Neural crest cell (in vitro differentiated cells): ENCODE measurements at regions not wholly inside any gene's neighbourhood (a gene's known extent, or its start where the extent isn't known, plus 50 kb on each side); places are given as distances from the start of the nearest gene placed in this dataset.

ENCODE experiments used
- DNase-seq: peaks from one replicate; pipeline ENCODE4 v3.0.0; 2021; ENCODE audit warnings: low read depth, mixed read lengths, low spot score
- H3K27ac Mint-ChIP-seq: one replicate; pipeline ENCODE4 v1.8.0; 2021; ENCODE audit warnings: mild to moderate bottlenecking, mixed read lengths; ENCODE audit not compliant: unreplicated experiment
- H3K27me3 Mint-ChIP-seq: 2 replicates; pipeline ENCODE4 v1.8.0; 2021; ENCODE audit warnings: low read depth, mild to moderate bottlenecking, mixed read lengths
- H3K36me3 Mint-ChIP-seq: 2 replicates; pipeline ENCODE4 v1.8.0; 2021; ENCODE audit warnings: low read depth, mild to moderate bottlenecking, mixed read lengths
- H3K4me1 Mint-ChIP-seq: 2 replicates; pipeline ENCODE4 v1.8.0; 2021; ENCODE audit warnings: mixed read lengths
- H3K4me3 Mint-ChIP-seq: one replicate; pipeline ENCODE4 v1.8.0; 2021; ENCODE audit warnings: mild to moderate bottlenecking, mixed read lengths
- H3K9me3 Mint-ChIP-seq: 2 replicates; pipeline ENCODE4 v1.8.0; 2021; ENCODE audit warnings: mixed read lengths
- TF ChIP-seq, protein P1 (sequence below): fragments of 200-600 bp; sonication (generic); conservative IDR thresholded peaks from 2 replicates; pipeline ENCODE4 v1.5.0; 2021; ENCODE audit warnings: antibody characterized with exemption, mild to moderate bottlenecking

DNA sequence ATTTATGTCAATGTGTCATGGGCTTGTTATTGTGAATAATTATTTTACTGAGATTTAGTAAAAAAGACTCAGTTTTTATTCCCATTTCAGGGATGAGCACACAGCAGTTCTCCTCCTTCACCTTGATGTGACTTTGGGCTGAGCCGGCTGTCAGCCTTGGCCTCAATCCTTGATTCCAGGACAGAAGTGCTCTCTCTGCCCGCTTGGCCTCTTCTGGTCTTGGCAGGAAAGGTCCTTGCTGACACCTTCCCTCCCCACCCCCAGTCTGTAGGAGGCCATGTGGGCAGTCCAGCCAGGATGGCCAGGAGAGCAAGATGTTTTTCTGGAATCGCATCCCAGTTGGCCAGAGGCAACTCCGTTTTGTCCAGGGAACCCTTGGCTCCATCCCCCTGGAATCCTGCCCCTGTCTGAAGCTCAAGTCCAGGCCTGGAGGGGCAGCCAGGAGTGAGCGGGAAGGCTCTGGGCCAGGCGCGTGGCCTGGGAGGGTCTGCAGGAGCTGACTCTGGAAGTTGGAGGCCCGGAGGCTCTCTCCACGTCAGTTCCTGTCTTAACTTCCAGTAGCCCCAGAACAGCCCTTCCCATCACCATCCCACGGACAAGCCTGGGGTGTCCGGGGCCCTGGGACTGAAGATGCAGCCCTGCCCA, 100.9 kb downstream of the PDGFA start:
- Mint-ChIP-seq H3K27ac (no peak overlapping the region), H3K36me3 (peaks cover 3% of the 10 kb centered on the region), H3K4me3 (no peak overlapping the region), H3K4me1 (no peaks in the 10 kb centered on the region), H3K27me3 (no peaks in the 10 kb centered on the region), H3K9me3 (peaks cover 4% of the 10 kb centered on the region)
- DNase-seq = no peak
- TF ChIP-seq, protein P1, sequence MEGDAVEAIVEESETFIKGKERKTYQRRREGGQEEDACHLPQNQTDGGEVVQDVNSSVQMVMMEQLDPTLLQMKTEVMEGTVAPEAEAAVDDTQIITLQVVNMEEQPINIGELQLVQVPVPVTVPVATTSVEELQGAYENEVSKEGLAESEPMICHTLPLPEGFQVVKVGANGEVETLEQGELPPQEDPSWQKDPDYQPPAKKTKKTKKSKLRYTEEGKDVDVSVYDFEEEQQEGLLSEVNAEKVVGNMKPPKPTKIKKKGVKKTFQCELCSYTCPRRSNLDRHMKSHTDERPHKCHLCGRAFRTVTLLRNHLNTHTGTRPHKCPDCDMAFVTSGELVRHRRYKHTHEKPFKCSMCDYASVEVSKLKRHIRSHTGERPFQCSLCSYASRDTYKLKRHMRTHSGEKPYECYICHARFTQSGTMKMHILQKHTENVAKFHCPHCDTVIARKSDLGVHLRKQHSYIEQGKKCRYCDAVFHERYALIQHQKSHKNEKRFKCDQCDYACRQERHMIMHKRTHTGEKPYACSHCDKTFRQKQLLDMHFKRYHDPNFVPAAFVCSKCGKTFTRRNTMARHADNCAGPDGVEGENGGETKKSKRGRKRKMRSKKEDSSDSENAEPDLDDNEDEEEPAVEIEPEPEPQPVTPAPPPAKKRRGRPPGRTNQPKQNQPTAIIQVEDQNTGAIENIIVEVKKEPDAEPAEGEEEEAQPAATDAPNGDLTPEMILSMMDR = no peak

DNA sequence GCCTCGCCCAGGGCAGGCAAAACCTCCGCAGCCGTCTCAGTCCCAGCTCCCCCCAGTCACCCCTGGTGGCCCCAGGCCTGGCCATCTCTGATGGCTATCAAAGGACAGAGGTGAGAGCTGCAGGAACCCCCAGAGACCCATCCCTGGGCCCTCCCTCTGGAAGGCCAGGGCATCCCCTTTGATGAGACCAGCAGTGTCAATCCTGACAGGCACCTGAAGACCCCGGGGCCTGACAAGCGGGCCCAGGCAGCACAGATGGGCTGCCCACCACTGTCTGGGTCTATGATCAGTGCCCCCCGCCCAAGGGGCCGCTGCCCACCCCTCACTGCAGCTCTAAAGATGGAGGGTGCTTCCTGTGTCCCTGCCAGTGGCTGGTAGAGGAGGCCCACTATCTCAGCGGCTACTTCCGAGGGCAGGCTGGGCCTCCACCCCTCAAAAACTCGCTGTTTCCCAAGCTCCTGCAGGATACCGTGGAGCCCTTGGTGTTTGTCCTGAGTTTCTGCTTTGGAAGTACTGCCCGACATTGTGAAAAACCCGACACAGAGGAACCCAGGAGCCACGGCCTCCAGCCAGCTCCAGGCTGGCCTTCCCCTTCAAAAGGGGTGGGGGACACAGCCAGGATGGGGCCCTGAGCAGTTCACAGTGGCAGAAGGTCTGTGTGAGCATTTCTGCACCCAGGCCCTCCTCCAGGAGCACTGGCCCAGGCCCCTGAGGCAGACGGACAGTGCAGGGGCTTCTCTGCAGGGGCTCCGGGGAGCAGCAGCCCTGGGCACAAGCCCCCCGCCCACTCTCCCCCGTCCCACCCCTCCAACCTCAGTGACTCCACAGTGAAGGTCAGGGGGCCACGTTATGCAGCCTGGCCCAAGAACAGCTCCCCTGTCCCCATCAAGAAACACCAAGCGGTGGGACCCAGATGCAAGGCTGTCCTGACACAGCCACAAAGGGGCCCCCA, 99.2 kb downstream of the PDGFA start:
- Mint-ChIP-seq H3K27me3 (no peaks in the 10 kb centered on the region), H3K27ac (no peak overlapping the region), H3K36me3 (peaks cover 3% of the 10 kb centered on the region), H3K9me3 (peaks cover 4% of the 10 kb centered on the region), H3K4me3 (no peak overlapping the region), H3K4me1 (no peaks in the 10 kb centered on the region)
- no peak for DNase-seq
- TF ChIP-seq, protein P1 = no peak

DNA sequence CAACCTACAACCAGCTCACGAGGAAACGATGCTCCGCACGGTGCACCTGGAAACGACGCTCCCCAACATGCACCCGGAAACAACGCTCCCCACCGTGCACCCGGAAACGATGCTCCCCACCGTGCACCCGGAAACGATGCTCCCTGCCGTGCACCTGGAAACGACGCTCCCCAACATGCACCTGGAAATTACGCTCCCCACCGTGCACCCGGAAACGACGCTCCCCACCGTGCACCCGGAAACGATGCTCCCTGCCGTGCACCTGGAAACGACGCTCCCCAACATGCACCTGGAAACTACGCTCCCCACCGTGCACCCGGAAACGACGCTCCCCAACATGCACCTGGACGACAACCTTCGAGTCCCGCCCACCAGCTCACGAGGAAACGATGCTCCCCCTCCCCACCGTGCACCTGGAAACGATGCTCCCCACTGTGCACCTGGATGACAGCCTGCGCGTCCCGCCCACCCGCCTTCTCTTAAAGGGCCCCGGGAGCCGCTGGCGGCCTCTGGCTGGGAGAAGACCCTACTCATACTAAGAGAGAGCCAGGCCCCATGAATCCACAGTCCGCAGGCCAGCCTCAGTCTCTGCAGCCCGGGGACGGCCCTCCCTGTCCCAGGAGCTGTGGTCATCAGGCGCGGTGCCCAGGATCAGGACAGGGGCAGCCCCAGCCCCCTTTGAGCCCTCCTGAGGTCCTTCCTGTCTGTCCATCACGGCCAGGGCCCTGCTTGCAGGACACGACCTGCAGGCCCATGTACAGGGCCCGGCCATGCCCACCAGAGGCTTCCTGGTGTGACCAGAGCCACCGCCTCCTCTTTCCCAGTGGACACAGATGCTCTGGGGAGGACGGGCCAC, 98.3 kb downstream of the PDGFA start:
- no peak for DNase-seq
- Mint-ChIP-seq H3K27ac (no peak overlapping the region), H3K9me3 (peaks cover 4% of the 10 kb centered on the region), H3K27me3 (no peaks in the 10 kb centered on the region), H3K4me3 (no peak overlapping the region), H3K4me1 (no peaks in the 10 kb centered on the region), H3K36me3 (peaks cover 3% of the 10 kb centered on the region)
- TF ChIP-seq, protein P1 = no peak

DNA sequence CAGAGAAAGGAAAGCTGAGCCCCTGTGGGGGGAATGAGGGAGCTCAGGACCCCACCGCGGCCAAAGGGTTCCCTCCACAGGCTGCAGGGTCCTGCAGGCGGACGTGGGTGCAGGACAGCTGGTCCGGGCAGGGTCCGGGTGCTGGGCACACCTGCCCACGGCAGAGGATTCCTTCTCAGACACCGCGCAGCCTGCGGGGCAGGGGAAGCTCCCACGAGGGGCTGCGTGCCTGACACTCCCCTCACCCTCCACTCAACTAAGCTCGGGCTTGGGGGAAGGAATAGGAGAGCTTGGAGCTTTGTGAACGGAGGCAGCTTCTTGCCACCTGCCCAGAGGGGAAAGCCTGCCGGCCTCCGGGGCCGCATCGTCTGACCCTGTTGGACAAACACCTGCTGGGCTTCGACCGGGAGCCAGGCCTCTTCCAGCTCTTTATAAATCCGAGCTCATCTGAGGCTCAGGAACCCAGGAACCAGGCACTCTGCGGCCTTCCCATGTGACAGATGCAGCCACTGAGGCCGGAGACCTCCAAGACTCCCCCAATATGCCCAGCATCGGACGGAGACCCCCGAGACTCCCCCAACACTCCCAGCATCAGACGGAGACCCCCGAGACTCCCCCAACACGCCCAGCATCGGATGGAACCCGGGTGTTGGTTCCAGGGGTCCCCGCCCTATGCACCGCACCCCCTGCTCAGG, 97.3 kb downstream of the PDGFA start:
- Mint-ChIP-seq H3K4me1 (no peaks in the 10 kb centered on the region), H3K9me3 (peaks cover 4% of the 10 kb centered on the region), H3K4me3 (no peak overlapping the region), H3K36me3 (peaks cover 3% of the 10 kb centered on the region), H3K27ac (no peak overlapping the region), H3K27me3 (no peaks in the 10 kb centered on the region)
- no peak for DNase-seq
- TF ChIP-seq, protein P1 = no peak

DNA sequence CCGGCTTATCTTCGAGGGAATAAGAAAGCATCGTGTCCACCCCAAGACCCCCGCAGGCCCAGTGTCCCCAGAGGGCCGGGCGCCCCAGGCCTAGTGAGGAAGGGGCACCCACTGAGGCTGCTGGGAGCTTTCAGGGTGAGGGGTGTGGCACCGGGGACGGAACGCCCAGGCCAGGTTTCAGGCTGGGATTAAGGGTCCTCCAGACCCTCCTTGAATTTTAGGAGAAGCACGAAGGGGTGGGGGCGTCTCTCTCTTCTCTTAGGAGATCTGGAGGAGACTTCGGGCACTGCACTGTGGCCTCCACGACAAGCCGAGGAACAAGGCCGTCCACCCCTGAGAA, 96.8 kb downstream of the PDGFA start:
- TF ChIP-seq, protein P1 = no peak
- Mint-ChIP-seq H3K9me3 (peaks cover 4% of the 10 kb centered on the region), H3K4me1 (no peaks in the 10 kb centered on the region), H3K27ac (no peak overlapping the region), H3K4me3 (no peak overlapping the region), H3K36me3 (peaks cover 3% of the 10 kb centered on the region), H3K27me3 (no peaks in the 10 kb centered on the region)
- DNase-seq = no peak
